GM12874 (cell line): ENCODE measurements at regions not wholly inside any gene's neighbourhood (a gene's known extent, or its start where the extent isn't known, plus 50 kb on each side); places are given as distances from the start of the nearest gene placed in this dataset.

Source experiments
- CTCF ChIP-seq: IDR thresholded peaks from 2 replicates; pipeline ENCODE4 v1.5.1; 2011; ENCODE audit warnings: low read depth, mild to moderate bottlenecking, control low read depth, low read length, moderate library complexity; ENCODE audit not compliant: insufficient read depth

- no peak for TF ChIP-seq CTCF
Measured at GRCh38 chr11:109109150-109109549, 312.8 kb upstream of the C11orf87 start.

- no peak for TF ChIP-seq CTCF
Measured at GRCh38 chr11:109109571-109110315, 312.2 kb upstream of the C11orf87 start.

GRCh38 chr11:109112261-109112660, 309.7 kb upstream of the C11orf87 start:
- no peak for TF ChIP-seq CTCF

GRCh38 chr11:109112821-109113280, 309.1 kb upstream of the C11orf87 start:
- no peak for TF ChIP-seq CTCF

GRCh38 chr11:109120341-109120740, 301.6 kb upstream of the C11orf87 start:
- TF ChIP-seq CTCF = no peak

- TF ChIP-seq CTCF = no peak
Measured at GRCh38 chr11:109121173-109121932, 300.6 kb upstream of the C11orf87 start.
